Pancreas (tissue), 10 donors: ENCODE measurements at regions not wholly inside any gene's neighbourhood (a gene's known extent, or its start where the extent isn't known, plus 50 kb on each side); places are given as distances from the start of the nearest gene placed in this dataset.

Source experiments
- ATAC-seq, 4 donors: fragments of 200-7000 bp; cut with Tn5 transposase; one replicate each; pipeline versions ENCODE4 v1.8.0 to v1.9.1; 2020; ENCODE audit warnings: mild to moderate bottlenecking in 4 of 4, moderate library complexity in 4 of 4
- DNase-seq, 6 donors: peaks; one replicate each; pipeline ENCODE4 v3.0.0-alpha.2; 2020
- FAIRE-seq: peaks from 2 replicates; lab custom pipeline; 2012; peaks lifted over from hg19 to GRCh38; lab: Jason Lieb, UNC
- H3K27ac ChIP-seq, 4 donors: fragments of 200-600 bp; sonication (generic); 1 replicate in 3 of 4; 2 replicates in 1 of 4; pipeline versions ENCODE4 v1.5.0 to v1.8.0; 2020
- H3K27me3 ChIP-seq, 4 donors: fragments of 200-600 bp; one replicate each; pipeline ENCODE4 v1.8.0; 2021
- H3K36me3 ChIP-seq, 3 donors: fragments of 200-600 bp; sonication (generic) in 1 of 3; one replicate each; pipeline versions ENCODE4 v1.5.0 to v1.8.0; 2020 to 2021
- H3K4me1 ChIP-seq, 3 donors: fragments of 200-600 bp; one replicate each; pipeline ENCODE4 v1.8.0; 2021
- H3K4me3 ChIP-seq, 4 donors: fragments of 200-600 bp; sonication (generic) in 2 of 4; one replicate each; pipeline versions ENCODE4 v1.5.0 to v1.8.0; 2020 to 2021
- H3K9me3 ChIP-seq, 4 donors: fragments of 200-600 bp; one replicate each; pipeline ENCODE4 v1.8.0; 2021
- WGBS, 2 donors: extraction: QIAGEN DNeasy Blood & Tissue Kit; methylation state at CpG; one replicate each; pipeline ENCODE4 v1.1.7; 2013; 5-methylcytosine and 5-hydroxymethylcytosine counted together
- intact Hi-C, 3 donors: fragments of 100-400 bp; cut with DNase I; formaldehyde crosslinking; loops; one replicate each; pipeline versions ENCODE4 v1.11.1 to v1.14.2; 2022
- TF ChIP-seq, protein P1 (sequence below), 4 donors: fragments of 200-600 bp; sonication (generic) in 3 of 4; IDR thresholded peaks; one replicate each; pipeline versions ENCODE4 v1.5.0 to v1.8.0; 2021; ENCODE audit warnings: antibody characterized with exemption in 4 of 4
- donor health status: healthy with polysubstance abuse.
- donor health status: DM: no; HTN: no; CAD: no; lungs with moderate emphysema.
- donor health status: DM: no; HTN: no; CAD: no.
- donor health status: control.
- donor health status: control.
- donor health status: Bipolar disorder and iron deficiency.
- donor health status: DM: yes; HTN: yes; CAD: no.
- donor health status: DM: no; HTN: no; CAD: no.
- donor health status: DM: no; HTN: no; CAD: no.
- donor health status: DM: yes; HTN: yes; CAD: no.

DNA sequence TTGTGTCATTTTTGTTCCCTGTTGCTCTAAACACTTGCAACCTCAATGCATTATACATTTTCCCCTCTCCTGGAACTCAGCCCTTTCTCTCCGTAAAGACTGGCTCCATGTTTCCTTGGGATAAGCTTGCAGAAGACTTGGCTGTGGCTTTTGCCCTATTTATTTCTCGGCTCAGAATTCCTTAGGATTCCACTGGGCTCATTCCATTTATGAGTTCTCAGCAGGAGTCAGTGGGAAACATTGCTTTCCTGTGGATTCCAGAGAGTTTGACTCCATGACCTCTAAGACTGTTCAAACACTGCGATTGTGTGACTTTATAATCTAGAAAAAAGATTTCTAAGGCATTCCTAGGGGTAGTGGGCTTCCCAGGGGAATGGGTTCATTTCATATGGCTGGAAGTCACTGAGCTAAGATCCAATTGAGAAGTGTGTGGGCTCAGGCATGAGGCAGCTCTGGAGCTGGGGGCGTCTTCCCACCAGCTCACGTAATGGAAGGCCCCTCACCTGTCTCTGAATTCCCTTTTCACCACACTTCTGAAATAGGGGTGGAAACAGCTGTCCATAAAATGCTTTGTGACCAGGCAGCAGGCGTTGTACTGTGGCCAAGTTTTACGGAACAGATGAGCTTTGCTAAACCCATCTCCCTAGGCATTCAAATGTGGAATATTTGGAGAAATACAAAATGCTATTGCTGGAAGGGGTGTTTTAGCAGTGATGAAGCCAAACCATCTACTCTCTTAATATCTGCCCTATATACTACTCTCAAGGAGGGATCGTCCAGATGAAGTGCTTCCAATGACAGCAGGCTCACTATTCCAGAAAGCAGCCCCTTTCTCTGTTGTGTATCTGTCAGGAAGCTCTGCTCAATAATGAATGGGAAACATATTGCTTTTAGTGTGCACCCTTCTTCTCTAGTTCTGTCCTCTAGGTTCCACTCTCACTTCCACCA, 91.8 kb upstream of the BCL6 start:
- no peaks in the 10 kb centered on the region for H3K4me1 ChIP-seq
- no peaks in the 10 kb centered on the region for H3K9me3 ChIP-seq
- no peak for DNase-seq
- WGBS, 2 donors, result 85 to 87% methylated on average over 8 of the region's 8 CpGs
- ATAC-seq, result no peak
- TF ChIP-seq, protein P1, sequence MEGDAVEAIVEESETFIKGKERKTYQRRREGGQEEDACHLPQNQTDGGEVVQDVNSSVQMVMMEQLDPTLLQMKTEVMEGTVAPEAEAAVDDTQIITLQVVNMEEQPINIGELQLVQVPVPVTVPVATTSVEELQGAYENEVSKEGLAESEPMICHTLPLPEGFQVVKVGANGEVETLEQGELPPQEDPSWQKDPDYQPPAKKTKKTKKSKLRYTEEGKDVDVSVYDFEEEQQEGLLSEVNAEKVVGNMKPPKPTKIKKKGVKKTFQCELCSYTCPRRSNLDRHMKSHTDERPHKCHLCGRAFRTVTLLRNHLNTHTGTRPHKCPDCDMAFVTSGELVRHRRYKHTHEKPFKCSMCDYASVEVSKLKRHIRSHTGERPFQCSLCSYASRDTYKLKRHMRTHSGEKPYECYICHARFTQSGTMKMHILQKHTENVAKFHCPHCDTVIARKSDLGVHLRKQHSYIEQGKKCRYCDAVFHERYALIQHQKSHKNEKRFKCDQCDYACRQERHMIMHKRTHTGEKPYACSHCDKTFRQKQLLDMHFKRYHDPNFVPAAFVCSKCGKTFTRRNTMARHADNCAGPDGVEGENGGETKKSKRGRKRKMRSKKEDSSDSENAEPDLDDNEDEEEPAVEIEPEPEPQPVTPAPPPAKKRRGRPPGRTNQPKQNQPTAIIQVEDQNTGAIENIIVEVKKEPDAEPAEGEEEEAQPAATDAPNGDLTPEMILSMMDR (IDR thresholded peaks at IDR 0.05), result no peak
- FAIRE-seq, result no peak
- H3K27ac ChIP-seq, result no peak overlapping the region
- H3K4me3 ChIP-seq, result no peak overlapping the region
- H3K36me3 ChIP-seq, result no peaks in the 10 kb centered on the region
- no peaks in the 10 kb centered on the region for H3K27me3 ChIP-seq
- intact Hi-C loops, result no loop called here

DNA sequence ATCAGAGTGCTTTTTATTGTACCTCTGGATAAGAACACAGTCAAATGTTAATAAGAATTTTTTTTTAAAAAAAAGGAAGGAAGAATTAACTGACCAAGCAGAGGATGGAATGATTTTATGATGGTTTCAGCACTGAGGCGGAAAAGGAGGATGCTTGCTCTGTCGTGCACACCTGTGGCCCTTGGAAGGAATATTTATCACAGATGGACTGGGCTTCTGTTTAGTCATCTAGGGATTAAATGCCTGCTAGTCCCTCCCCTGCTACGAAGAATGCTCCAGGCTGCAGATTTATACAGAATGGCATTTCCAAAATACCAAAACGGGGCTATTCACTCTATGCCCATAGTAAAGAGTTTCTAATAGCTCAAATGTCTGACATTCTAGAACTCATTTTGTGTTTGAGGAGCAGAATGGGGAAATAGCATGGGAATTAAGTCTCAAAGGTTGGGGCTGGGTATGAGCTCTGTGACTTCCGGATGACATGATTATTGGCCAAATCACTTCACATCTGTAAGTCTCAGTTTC, 92.8 kb upstream of the BCL6 start:
- intact Hi-C loops, result no loop called here
- WGBS, 2 donors, result 82 to 83% methylated on average over 5 of the region's 5 CpGs
- FAIRE-seq (no peak), ATAC-seq (no peak), DNase-seq (no peak)
- Histone ChIP-seq H3K27me3 (no peaks in the 10 kb centered on the region), H3K9me3 (no peaks in the 10 kb centered on the region), H3K27ac (no peak overlapping the region), H3K36me3 (no peaks in the 10 kb centered on the region), H3K4me1 (no peaks in the 10 kb centered on the region), H3K4me3 (no peak overlapping the region)
- TF ChIP-seq, protein P1 (IDR thresholded peaks at IDR 0.05), result no peak

DNA sequence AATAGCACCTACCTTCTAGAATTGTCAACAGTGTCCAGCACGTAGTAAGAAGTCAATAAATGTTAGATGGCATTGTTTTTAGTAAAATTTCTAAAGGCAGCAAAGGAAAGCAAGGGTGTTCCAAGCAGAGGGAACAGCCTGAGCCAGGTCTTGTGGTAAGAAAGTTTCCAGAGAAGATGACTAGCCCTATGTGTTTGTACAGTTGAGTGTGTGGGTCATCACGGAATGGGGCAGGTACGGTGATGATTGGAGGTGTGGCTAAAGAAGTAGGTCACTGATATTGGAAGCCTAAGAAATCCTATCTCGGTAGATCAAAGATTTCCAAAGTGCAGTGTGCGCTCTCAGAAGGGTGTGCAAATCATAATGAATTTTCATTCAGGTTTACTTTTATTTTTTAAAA, 94.2 kb upstream of the BCL6 start:
- Histone ChIP-seq H3K27ac (no peak overlapping the region), H3K36me3 (no peaks in the 10 kb centered on the region), H3K4me1 (no peaks in the 10 kb centered on the region), H3K27me3 (no peaks in the 10 kb centered on the region), H3K4me3 (no peak overlapping the region), H3K9me3 (no peaks in the 10 kb centered on the region)
- intact Hi-C loops, result no loop called here
- no peak for ATAC-seq
- 63% methylated on average over 5 of the region's 5 CpGs for WGBS, 2 donors
- no peak for FAIRE-seq
- TF ChIP-seq, protein P1 (IDR thresholded peaks at IDR 0.05), result no peak
- no peak for DNase-seq

DNA sequence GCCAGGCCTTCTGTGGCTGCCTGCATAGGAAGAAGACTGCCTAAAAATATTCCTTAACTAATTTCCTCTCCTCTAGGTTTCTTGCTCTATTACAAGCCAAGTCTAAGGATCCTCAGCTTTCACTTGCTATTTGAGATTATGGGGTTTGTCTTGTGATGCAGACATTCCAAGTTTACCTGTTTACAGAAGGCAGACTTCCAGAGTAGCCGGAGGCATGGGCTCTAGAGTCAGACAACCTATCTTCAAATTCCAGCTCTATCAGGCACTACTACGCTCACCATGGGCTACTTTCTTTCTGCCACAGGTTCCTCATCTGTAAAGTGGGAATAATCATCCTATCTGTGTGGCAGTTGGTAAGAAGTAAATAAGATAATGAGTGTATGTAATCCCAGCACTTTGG, 95.6 kb upstream of the BCL6 start:
- DNase-seq, result no peak
- 94 to 96% methylated on average over 2 of the region's 2 CpGs for WGBS, 2 donors

More for the DNA sequence above, 95.6 kb upstream of the BCL6 start:
- H3K9me3 ChIP-seq, result no peaks in the 10 kb centered on the region
- H3K4me1 ChIP-seq, result no peaks in the 10 kb centered on the region
- FAIRE-seq (no peak), ATAC-seq (no peak)
- no peaks in the 10 kb centered on the region for H3K27me3 ChIP-seq
- no peak overlapping the region for H3K27ac ChIP-seq
- intact Hi-C loops, result no loop called here
- H3K4me3 ChIP-seq, result no peak overlapping the region
- TF ChIP-seq, protein P1 (IDR thresholded peaks at IDR 0.05), result no peak
- no peaks in the 10 kb centered on the region for H3K36me3 ChIP-seq
